Karpas-422 (cell line): ENCODE measurements at regions not wholly inside any gene's neighbourhood (a gene's known extent, or its start where the extent isn't known, plus 50 kb on each side); places are given as distances from the start of the nearest gene placed in this dataset.

Source experiments
- DNase-seq: peaks from one replicate; pipeline ENCODE4 v3.0.0-alpha.2; 2015
- H2AFZ ChIP-seq: fragments of 200-600 bp; sonication (generic); 2 replicates; pipeline ENCODE4 v1.6.1; 2014; ENCODE audit warnings: antibody characterized with exemption, low read length, mixed read lengths
- H3K27ac ChIP-seq: fragments of 200-600 bp; sonication (generic); 2 replicates; pipeline ENCODE4 v1.5.1; 2014; ENCODE audit warnings: mild to moderate bottlenecking, low read length, moderate library complexity
- H3K27me3 ChIP-seq: fragments of 200-600 bp; sonication (generic); 2 replicates; pipeline ENCODE4 v1.6.1; 2014; ENCODE audit warnings: low read length, mixed read lengths
- H3K36me3 ChIP-seq: fragments of 200-600 bp; sonication (generic); 2 replicates; pipeline ENCODE4 v1.6.1; 2014; ENCODE audit warnings: low read length, mixed read lengths; ENCODE audit not compliant: insufficient read depth
- H3K4me1 ChIP-seq: fragments of 200-600 bp; sonication (generic); 2 replicates; pipeline ENCODE4 v1.6.1; 2014; ENCODE audit warnings: mild to moderate bottlenecking, low read length, mixed read lengths
- H3K4me2 ChIP-seq: fragments of 200-600 bp; sonication (generic); 2 replicates; pipeline ENCODE4 v1.6.1; 2014; ENCODE audit warnings: low read length, low read depth, mild to moderate bottlenecking; ENCODE audit not compliant: poor library complexity, severe bottlenecking
- H3K4me3 ChIP-seq: fragments of 200-600 bp; sonication (generic); 2 replicates; pipeline ENCODE4 v1.5.1; 2014; ENCODE audit warnings: mild to moderate bottlenecking, antibody characterized with exemption, low read length, mixed read lengths
- H3K79me2 ChIP-seq: fragments of 200-600 bp; sonication (generic); 2 replicates; pipeline ENCODE4 v1.6.1; 2014; ENCODE audit warnings: mild to moderate bottlenecking, low read length, mixed read lengths
- H3K9ac ChIP-seq: fragments of 200-600 bp; sonication (generic); 2 replicates; pipeline ENCODE4 v1.6.0; 2014; ENCODE audit warnings: low read length
- H3K9me2 ChIP-seq: fragments of 200-600 bp; sonication (generic), shearing (Covaris generic); replicated peaks from 2 replicates; pipeline ENCODE4 v1.6.0; 2014; ENCODE audit warnings: mild to moderate bottlenecking, low read length, moderate library complexity; ENCODE audit not compliant: insufficient read depth
- H3K9me3 ChIP-seq: fragments of 300-700, 200-600 bp; sonication (generic); 2 replicates; pipeline ENCODE4 v1.6.1; 2014; ENCODE audit warnings: low read length, mixed read lengths
- H4K20me1 ChIP-seq: fragments of 200-600 bp; sonication (generic); 2 replicates; pipeline ENCODE4 v1.6.1; 2014; ENCODE audit warnings: mild to moderate bottlenecking, antibody characterized with exemption, low read length, low read depth; ENCODE audit not compliant: insufficient read depth

- Histone ChIP-seq H3K79me2 (no peaks in the 10 kb centered on the region), H3K36me3 (no peaks in the 10 kb centered on the region), H3K4me2 (no peak overlapping the region), H3K4me1 (no peaks in the 10 kb centered on the region), H3K9me3 (0 out of 2 replicates have a peak, but pooled peaks cover 1% of the 10 kb centered on the region), H3K4me3 (no peak overlapping the region), H3K27me3 (no peaks in the 10 kb centered on the region), H3K9ac (no peak overlapping the region), H2AFZ (no peak overlapping the region), H3K27ac (no peak overlapping the region), H3K9me2 (no peaks in the 10 kb centered on the region), H4K20me1 (no peaks in the 10 kb centered on the region)
- DNase-seq: peak; percentile 44
These were observed 534.7 kb downstream of the CDH10 start for GRCh38 chr5:24110004-24110615.

- H4K20me1 ChIP-seq: no peaks in the 10 kb centered on the region
- H3K4me1 ChIP-seq: no peaks in the 10 kb centered on the region
- H3K4me2 ChIP-seq: no peak overlapping the region
- no peak overlapping the region for H3K27ac ChIP-seq
- H3K9ac ChIP-seq: no peak overlapping the region
- H2AFZ ChIP-seq: no peak overlapping the region
- H3K4me3 ChIP-seq: no peak overlapping the region
- no peaks in the 10 kb centered on the region for H3K27me3 ChIP-seq
- no peaks in the 10 kb centered on the region for H3K36me3 ChIP-seq
- no peaks in the 10 kb centered on the region for H3K9me2 ChIP-seq
- DNase-seq: no peak
- H3K79me2 ChIP-seq: no peaks in the 10 kb centered on the region
- peaks cover 11% of the 10 kb centered on the region; the same call in 1 of the 2 replicates for H3K9me3 ChIP-seq
These were observed 532.4 kb downstream of the CDH10 start for GRCh38 chr5:24112420-24112819.

GRCh38 chr5:24118351-24118750 lies 526.4 kb downstream of the CDH10 start:
- no peak for DNase-seq
- Histone ChIP-seq H3K9ac (no peak overlapping the region), H4K20me1 (no peaks in the 10 kb centered on the region), H3K4me1 (no peaks in the 10 kb centered on the region), H3K4me3 (no peak overlapping the region), H3K27ac (no peak overlapping the region), H3K9me3 (peaks cover 15% of the 10 kb centered on the region), H3K4me2 (no peak overlapping the region), H2AFZ (no peak overlapping the region), H3K79me2 (no peaks in the 10 kb centered on the region), H3K36me3 (no peaks in the 10 kb centered on the region), H3K9me2 (no peaks in the 10 kb centered on the region; the same call in 1 of the 2 replicates), H3K27me3 (no peaks in the 10 kb centered on the region)

- no peaks in the 10 kb centered on the region for H3K79me2 ChIP-seq
- no peaks in the 10 kb centered on the region for H3K4me1 ChIP-seq
- no peak overlapping the region for H2AFZ ChIP-seq
- DNase-seq: no peak
- no peaks in the 10 kb centered on the region for H3K36me3 ChIP-seq
- no peaks in the 10 kb centered on the region for H3K27me3 ChIP-seq
- no peak overlapping the region for H3K9ac ChIP-seq
- H3K9me2 ChIP-seq: no peaks in the 10 kb centered on the region
- no peak overlapping the region for H3K27ac ChIP-seq
- H3K4me2 ChIP-seq: no peak overlapping the region
- no peak overlapping the region for H3K4me3 ChIP-seq
- H3K9me3 ChIP-seq: peaks cover 19% of the 10 kb centered on the region
- H4K20me1 ChIP-seq: no peaks in the 10 kb centered on the region
These were observed 509.2 kb downstream of the CDH10 start for GRCh38 chr5:24135536-24135935.

GRCh38 chr5:24141046-24141445 lies 503.7 kb downstream of the CDH10 start:
- Histone ChIP-seq H3K27ac (no peak overlapping the region), H4K20me1 (no peaks in the 10 kb centered on the region)

GRCh38 chr5:24142341-24142740 lies 502.4 kb downstream of the CDH10 start:
- no peak for DNase-seq
- no peaks in the 10 kb centered on the region for H3K36me3 ChIP-seq
- no peaks in the 10 kb centered on the region for H3K27me3 ChIP-seq

More at GRCh38 chr5:24141046-24141445, 503.7 kb downstream of the CDH10 start:
- Histone ChIP-seq H3K9ac (no peak overlapping the region), H3K9me2 (no peaks in the 10 kb centered on the region), H3K9me3 (peaks cover 22% of the 10 kb centered on the region), H3K27me3 (no peaks in the 10 kb centered on the region), H2AFZ (no peak overlapping the region), H3K36me3 (no peaks in the 10 kb centered on the region), H3K4me1 (no peaks in the 10 kb centered on the region), H3K4me3 (no peak overlapping the region), H3K79me2 (no peaks in the 10 kb centered on the region), H3K4me2 (no peak overlapping the region)
- DNase-seq: no peak

GRCh38 chr5:24145806-24146205 lies 499.0 kb downstream of the CDH10 start:
- H3K27me3 ChIP-seq: no peaks in the 10 kb centered on the region
- H2AFZ ChIP-seq: no peak overlapping the region
- H3K9me3 ChIP-seq: peaks cover 12% of the 10 kb centered on the region; the same call in 1 of the 2 replicates
- no peaks in the 10 kb centered on the region for H3K9me2 ChIP-seq
- H3K4me3 ChIP-seq: no peak overlapping the region
- no peaks in the 10 kb centered on the region for H3K4me1 ChIP-seq
- H3K9ac ChIP-seq: no peak overlapping the region
- no peak overlapping the region for H3K27ac ChIP-seq
- H4K20me1 ChIP-seq: no peaks in the 10 kb centered on the region
- no peak overlapping the region for H3K4me2 ChIP-seq
- DNase-seq: no peak
- no peaks in the 10 kb centered on the region for H3K36me3 ChIP-seq
- H3K79me2 ChIP-seq: no peaks in the 10 kb centered on the region

More at GRCh38 chr5:24142341-24142740, 502.4 kb downstream of the CDH10 start:
- H3K9me3 ChIP-seq: peaks cover 17% of the 10 kb centered on the region; the same call in 1 of the 2 replicates
- no peaks in the 10 kb centered on the region for H3K79me2 ChIP-seq
- H3K4me1 ChIP-seq: no peaks in the 10 kb centered on the region
- H3K9me2 ChIP-seq: no peaks in the 10 kb centered on the region
- no peaks in the 10 kb centered on the region for H4K20me1 ChIP-seq
- H2AFZ ChIP-seq: no peak overlapping the region
- H3K27ac ChIP-seq: no peak overlapping the region
- H3K9ac ChIP-seq: no peak overlapping the region
- no peak overlapping the region for H3K4me3 ChIP-seq
- no peak overlapping the region for H3K4me2 ChIP-seq

GRCh38 chr5:24161559-24161958 lies 483.2 kb downstream of the CDH10 start:
- H3K4me1 ChIP-seq: no peaks in the 10 kb centered on the region
- H3K79me2 ChIP-seq: no peaks in the 10 kb centered on the region
- H3K4me2 ChIP-seq: no peak overlapping the region
- H2AFZ ChIP-seq: no peak overlapping the region
- H3K27me3 ChIP-seq: no peaks in the 10 kb centered on the region
- no peaks in the 10 kb centered on the region for H3K9me2 ChIP-seq
- DNase-seq: no peak
- H3K9me3 ChIP-seq: peaks cover 29% of the 10 kb centered on the region
- H3K4me3 ChIP-seq: no peak overlapping the region
- H3K9ac ChIP-seq: no peak overlapping the region
- H3K27ac ChIP-seq: no peak overlapping the region
- H4K20me1 ChIP-seq: no peaks in the 10 kb centered on the region
- H3K36me3 ChIP-seq: no peaks in the 10 kb centered on the region
